ENCODE measurements at regions not wholly inside any gene's neighbourhood (a gene's known extent, or its start where the extent isn't known, plus 50 kb on each side); places are given as distances from the start of the nearest gene placed in this dataset.
A peak's percentile ranks its signal among the peaks of the same experiment; 100 is the strongest.

DNA sequence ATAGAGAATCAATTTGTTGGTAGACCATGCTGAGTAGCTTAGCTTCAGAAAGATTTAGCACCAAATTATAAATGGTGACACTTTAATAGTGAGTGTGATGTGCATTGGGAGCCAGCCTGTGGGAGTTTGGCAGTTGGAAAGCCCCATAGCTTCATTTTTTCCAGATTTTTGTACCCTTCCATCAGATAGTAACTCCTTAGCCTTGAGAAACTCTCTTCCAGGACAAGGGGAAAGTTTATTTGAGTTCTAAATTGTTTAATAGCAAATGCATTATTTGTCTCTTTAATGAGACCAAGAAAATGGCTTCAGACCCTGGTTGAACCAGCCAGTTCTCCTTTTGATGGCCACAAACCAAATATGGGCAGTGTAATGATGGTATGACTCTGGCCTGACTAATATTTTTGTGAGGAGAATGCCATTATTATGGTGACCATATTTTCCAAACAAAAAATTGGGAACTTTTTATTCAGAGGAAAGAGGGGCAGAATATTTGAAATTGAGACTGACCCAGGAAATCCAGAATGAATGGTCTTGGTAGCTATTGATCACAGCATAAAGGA lies 49.8 kb downstream of the PLCE1 start:
- POLR2A ChIA-PET, result no interaction called here
- no peaks in the 10 kb centered on the region for H3K9me3 Mint-ChIP-seq
- CTCF ChIA-PET, result no interaction called here
- TF ChIP-seq ZNF263 (CRISPR knock-in tag; IDR thresholded peaks at IDR 0.05; ENCODE audit: low read depth) (no peak), NFE2L1 (CRISPR knock-in tag; IDR thresholded peaks at IDR 0.05) (no peak), RELA (CRISPR knock-in tag; IDR thresholded peaks at IDR 0.05; ENCODE audit: borderline replicate concordance) (no peak), ATF1 (CRISPR knock-in tag; IDR thresholded peaks at IDR 0.05) (no peak), MXD4 (CRISPR knock-in tag; IDR thresholded peaks at IDR 0.05; ENCODE audit: borderline replicate concordance) (no peak), TEAD1 (CRISPR knock-in tag; IDR thresholded peaks at IDR 0.05) (no peak), NFYB (CRISPR knock-in tag; conservative IDR thresholded peaks at IDR 0.05; ENCODE audit: low read depth) (no peak), CBFB (CRISPR knock-in tag; IDR thresholded peaks at IDR 0.05; ENCODE audit: low read depth) (no peak), NR2C2 (CRISPR knock-in tag; IDR thresholded peaks at IDR 0.05) (no peak)
- TF ChIP-seq, protein P1, sequence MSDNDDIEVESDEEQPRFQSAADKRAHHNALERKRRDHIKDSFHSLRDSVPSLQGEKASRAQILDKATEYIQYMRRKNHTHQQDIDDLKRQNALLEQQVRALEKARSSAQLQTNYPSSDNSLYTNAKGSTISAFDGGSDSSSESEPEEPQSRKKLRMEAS (CRISPR knock-in tag; IDR thresholded peaks at IDR 0.05), result no peak
- TF ChIP-seq, protein P2, sequence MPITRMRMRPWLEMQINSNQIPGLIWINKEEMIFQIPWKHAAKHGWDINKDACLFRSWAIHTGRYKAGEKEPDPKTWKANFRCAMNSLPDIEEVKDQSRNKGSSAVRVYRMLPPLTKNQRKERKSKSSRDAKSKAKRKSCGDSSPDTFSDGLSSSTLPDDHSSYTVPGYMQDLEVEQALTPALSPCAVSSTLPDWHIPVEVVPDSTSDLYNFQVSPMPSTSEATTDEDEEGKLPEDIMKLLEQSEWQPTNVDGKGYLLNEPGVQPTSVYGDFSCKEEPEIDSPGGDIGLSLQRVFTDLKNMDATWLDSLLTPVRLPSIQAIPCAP (CRISPR knock-in tag; IDR thresholded peaks at IDR 0.05), result no peak
- TF ChIP-seq, protein P3, sequence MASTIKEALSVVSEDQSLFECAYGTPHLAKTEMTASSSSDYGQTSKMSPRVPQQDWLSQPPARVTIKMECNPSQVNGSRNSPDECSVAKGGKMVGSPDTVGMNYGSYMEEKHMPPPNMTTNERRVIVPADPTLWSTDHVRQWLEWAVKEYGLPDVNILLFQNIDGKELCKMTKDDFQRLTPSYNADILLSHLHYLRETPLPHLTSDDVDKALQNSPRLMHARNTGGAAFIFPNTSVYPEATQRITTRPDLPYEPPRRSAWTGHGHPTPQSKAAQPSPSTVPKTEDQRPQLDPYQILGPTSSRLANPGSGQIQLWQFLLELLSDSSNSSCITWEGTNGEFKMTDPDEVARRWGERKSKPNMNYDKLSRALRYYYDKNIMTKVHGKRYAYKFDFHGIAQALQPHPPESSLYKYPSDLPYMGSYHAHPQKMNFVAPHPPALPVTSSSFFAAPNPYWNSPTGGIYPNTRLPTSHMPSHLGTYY (CRISPR knock-in tag; IDR thresholded peaks at IDR 0.05), result no peak
- no peak for DNase-seq (ENCODE audit: low spot score)
- H3K27me3 Mint-ChIP-seq (ENCODE audit: low read depth), result no peaks in the 10 kb centered on the region
- no peak overlapping the region for H3K27ac Mint-ChIP-seq
- H3K4me3 Mint-ChIP-seq, result no peak overlapping the region
- H3K36me3 Mint-ChIP-seq, result no peaks in the 10 kb centered on the region
- H3K4me1 Mint-ChIP-seq, result peaks cover 6% of the 10 kb centered on the region
- no peak for ATAC-seq

DNA sequence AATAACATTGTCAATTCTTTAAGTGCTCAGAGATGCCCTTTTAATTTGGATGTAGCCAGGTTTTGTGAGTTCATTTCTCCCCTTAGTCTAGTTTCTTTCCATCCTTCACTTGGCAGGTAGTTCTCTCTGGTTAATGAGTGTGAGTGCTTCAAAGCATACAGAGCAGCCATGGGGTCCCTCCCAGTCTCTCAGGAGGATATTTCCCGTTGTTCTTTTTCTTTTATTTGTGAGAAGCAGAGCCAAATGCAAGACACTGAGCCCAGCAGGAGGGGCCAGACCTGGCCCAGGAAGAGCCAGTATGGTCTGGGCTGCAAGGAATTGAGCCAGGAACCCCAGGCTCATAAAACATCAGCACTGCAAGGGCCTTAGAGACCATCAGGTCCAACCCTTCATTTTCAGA lies 52.4 kb downstream of the PLCE1 start:
- H3K27ac Mint-ChIP-seq, result no peak overlapping the region
- peaks cover 6% of the 10 kb centered on the region for H3K4me1 Mint-ChIP-seq
- no peak for TF ChIP-seq GTF2I (CRISPR knock-in tag; conservative IDR thresholded peaks at IDR 0.05)
- no peak for TF ChIP-seq CREM (CRISPR knock-in tag; IDR thresholded peaks at IDR 0.05)
- TF ChIP-seq, protein P4, sequence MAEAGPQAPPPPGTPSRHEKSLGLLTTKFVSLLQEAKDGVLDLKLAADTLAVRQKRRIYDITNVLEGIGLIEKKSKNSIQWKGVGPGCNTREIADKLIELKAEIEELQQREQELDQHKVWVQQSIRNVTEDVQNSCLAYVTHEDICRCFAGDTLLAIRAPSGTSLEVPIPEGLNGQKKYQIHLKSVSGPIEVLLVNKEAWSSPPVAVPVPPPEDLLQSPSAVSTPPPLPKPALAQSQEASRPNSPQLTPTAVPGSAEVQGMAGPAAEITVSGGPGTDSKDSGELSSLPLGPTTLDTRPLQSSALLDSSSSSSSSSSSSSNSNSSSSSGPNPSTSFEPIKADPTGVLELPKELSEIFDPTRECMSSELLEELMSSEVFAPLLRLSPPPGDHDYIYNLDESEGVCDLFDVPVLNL (CRISPR knock-in tag; IDR thresholded peaks at IDR 0.05; ENCODE audit: borderline replicate concordance, low read depth), result no peak
- no peak overlapping the region for H3K4me3 Mint-ChIP-seq
- no peaks in the 10 kb centered on the region for H3K36me3 Mint-ChIP-seq
- H3K9me3 Mint-ChIP-seq, result no peaks in the 10 kb centered on the region
- CTCF ChIA-PET, result interaction anchor here (1.6 kb wide), 1 partner anchor 69 kb away, joined by 3 read pairs; no protein-coding TSS in a partner anchor
- no peaks in the 10 kb centered on the region for H3K27me3 Mint-ChIP-seq (ENCODE audit: low read depth)
- peak; percentile 11 for DNase-seq (ENCODE audit: low spot score)
- POLR2A ChIA-PET, result no interaction called here
- ATAC-seq, result peak; percentile 77

DNA sequence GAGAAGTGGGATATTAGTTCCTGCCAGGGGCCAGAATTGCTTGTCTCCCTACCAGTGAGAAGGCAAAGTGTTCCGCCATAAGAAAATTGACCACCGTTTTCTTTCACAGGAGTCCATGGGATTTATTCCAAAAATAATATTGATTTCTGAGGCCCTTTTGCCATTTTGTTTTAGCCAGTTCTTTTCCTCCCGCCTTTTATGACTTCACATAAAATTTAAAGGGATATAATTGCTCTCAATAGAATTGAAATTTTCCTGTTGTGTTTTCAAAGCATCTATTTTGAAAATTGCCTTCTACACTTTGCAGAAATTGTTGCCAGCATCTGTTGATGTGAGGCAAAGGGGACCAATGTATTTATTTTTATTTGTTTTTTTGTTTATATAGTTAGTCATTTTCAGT lies 53.6 kb downstream of the PLCE1 start:
- Mint-ChIP-seq H3K4me3 (no peak overlapping the region), H3K27ac (no peak overlapping the region), H3K27me3 (ENCODE audit: low read depth) (no peaks in the 10 kb centered on the region), H3K9me3 (no peaks in the 10 kb centered on the region), H3K36me3 (no peaks in the 10 kb centered on the region), H3K4me1 (peaks cover 6% of the 10 kb centered on the region)
- no peak for TF ChIP-seq TCF7 (CRISPR knock-in tag; IDR thresholded peaks at IDR 0.05; ENCODE audit: low read depth)
- no peak for TF ChIP-seq CREB1 (CRISPR knock-in tag; IDR thresholded peaks at IDR 0.05)
- no peak for TF ChIP-seq ZBTB21 (CRISPR knock-in tag; IDR thresholded peaks at IDR 0.05; ENCODE audit: borderline replicate concordance)
- TF ChIP-seq, protein P5, sequence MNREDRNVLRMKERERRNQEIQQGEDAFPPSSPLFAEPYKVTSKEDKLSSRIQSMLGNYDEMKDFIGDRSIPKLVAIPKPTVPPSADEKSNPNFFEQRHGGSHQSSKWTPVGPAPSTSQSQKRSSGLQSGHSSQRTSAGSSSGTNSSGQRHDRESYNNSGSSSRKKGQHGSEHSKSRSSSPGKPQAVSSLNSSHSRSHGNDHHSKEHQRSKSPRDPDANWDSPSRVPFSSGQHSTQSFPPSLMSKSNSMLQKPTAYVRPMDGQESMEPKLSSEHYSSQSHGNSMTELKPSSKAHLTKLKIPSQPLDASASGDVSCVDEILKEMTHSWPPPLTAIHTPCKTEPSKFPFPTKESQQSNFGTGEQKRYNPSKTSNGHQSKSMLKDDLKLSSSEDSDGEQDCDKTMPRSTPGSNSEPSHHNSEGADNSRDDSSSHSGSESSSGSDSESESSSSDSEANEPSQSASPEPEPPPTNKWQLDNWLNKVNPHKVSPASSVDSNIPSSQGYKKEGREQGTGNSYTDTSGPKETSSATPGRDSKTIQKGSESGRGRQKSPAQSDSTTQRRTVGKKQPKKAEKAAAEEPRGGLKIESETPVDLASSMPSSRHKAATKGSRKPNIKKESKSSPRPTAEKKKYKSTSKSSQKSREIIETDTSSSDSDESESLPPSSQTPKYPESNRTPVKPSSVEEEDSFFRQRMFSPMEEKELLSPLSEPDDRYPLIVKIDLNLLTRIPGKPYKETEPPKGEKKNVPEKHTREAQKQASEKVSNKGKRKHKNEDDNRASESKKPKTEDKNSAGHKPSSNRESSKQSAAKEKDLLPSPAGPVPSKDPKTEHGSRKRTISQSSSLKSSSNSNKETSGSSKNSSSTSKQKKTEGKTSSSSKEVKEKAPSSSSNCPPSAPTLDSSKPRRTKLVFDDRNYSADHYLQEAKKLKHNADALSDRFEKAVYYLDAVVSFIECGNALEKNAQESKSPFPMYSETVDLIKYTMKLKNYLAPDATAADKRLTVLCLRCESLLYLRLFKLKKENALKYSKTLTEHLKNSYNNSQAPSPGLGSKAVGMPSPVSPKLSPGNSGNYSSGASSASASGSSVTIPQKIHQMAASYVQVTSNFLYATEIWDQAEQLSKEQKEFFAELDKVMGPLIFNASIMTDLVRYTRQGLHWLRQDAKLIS (CRISPR knock-in tag; IDR thresholded peaks at IDR 0.05; ENCODE audit: borderline replicate concordance), result no peak
- TF ChIP-seq, protein P6, sequence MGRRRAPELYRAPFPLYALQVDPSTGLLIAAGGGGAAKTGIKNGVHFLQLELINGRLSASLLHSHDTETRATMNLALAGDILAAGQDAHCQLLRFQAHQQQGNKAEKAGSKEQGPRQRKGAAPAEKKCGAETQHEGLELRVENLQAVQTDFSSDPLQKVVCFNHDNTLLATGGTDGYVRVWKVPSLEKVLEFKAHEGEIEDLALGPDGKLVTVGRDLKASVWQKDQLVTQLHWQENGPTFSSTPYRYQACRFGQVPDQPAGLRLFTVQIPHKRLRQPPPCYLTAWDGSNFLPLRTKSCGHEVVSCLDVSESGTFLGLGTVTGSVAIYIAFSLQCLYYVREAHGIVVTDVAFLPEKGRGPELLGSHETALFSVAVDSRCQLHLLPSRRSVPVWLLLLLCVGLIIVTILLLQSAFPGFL (CRISPR knock-in tag; IDR thresholded peaks at IDR 0.05; ENCODE audit: borderline replicate concordance), result no peak
- TF ChIP-seq PRRX2 (CRISPR knock-in tag; IDR thresholded peaks at IDR 0.05), result no peak
- TF ChIP-seq ETV6 (CRISPR knock-in tag; IDR thresholded peaks at IDR 0.05), result no peak
- no peak for TF ChIP-seq ZNF138 (CRISPR knock-in tag; conservative IDR thresholded peaks at IDR 0.05)
- TF ChIP-seq MXD4 (CRISPR knock-in tag; IDR thresholded peaks at IDR 0.05; ENCODE audit: borderline replicate concordance), result no peak
- TF ChIP-seq, protein P7, sequence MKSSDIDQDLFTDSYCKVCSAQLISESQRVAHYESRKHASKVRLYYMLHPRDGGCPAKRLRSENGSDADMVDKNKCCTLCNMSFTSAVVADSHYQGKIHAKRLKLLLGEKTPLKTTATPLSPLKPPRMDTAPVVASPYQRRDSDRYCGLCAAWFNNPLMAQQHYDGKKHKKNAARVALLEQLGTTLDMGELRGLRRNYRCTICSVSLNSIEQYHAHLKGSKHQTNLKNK (CRISPR knock-in tag; IDR thresholded peaks at IDR 0.05), result no peak
- ATAC-seq (no peak), DNase-seq (ENCODE audit: low spot score) (no peak)
- CTCF ChIA-PET, result no interaction called here
- POLR2A ChIA-PET, result no interaction called here

Data from WTC11 (cell line).